CD4-positive, alpha-beta T cell treated with Interleukin-2 at 100 ng/mL for 4 hours (primary cell): ENCODE measurements at regions not wholly inside any gene's neighbourhood (a gene's known extent, or its start where the extent isn't known, plus 50 kb on each side); places are given as distances from the start of the nearest gene placed in this dataset.

Experiments used
- DNase-seq: peaks from one replicate; pipeline ENCODE4 v3.0.0-alpha.2; 2020; ENCODE audit warnings: low spot score

- no peak for DNase-seq
Observed at GRCh38 chr12:93944911-93945310, 203.5 kb upstream of the PLXNC1 start.

- DNase-seq: no peak
Observed at GRCh38 chr12:93946542-93947150, 201.7 kb upstream of the PLXNC1 start.

GRCh38 chr12:93947486-93947885 is 200.9 kb upstream of the PLXNC1 start:
- DNase-seq: no peak

- DNase-seq: no peak
Observed at GRCh38 chr12:93950311-93950710, 198.1 kb upstream of the PLXNC1 start.

GRCh38 chr12:93954166-93955112 is 193.9 kb upstream of the PLXNC1 start:
- DNase-seq: no peak

- DNase-seq: no peak
Observed at GRCh38 chr12:93956551-93956950, 191.8 kb upstream of the PLXNC1 start.

- no peak for DNase-seq
Observed at GRCh38 chr12:93957168-93957567, 191.2 kb upstream of the PLXNC1 start.

- DNase-seq: no peak
Observed at GRCh38 chr12:93957870-93958269, 190.5 kb upstream of the PLXNC1 start.

- no peak for DNase-seq
Observed at GRCh38 chr12:93959657-93960056, 188.7 kb upstream of the PLXNC1 start.

- DNase-seq: no peak
Observed at GRCh38 chr12:93960521-93960920, 187.9 kb upstream of the PLXNC1 start.

GRCh38 chr12:93962336-93962735 is 186.0 kb upstream of the PLXNC1 start:
- no peak for DNase-seq

- DNase-seq: no peak
Observed at GRCh38 chr12:93964936-93965335, 183.4 kb upstream of the PLXNC1 start.

- DNase-seq: no peak
Observed at GRCh38 chr12:93966516-93967133, 181.8 kb upstream of the PLXNC1 start.

- DNase-seq: no peak
Observed at GRCh38 chr12:93967454-93967853, 180.9 kb upstream of the PLXNC1 start.

- DNase-seq: no peak
Observed at GRCh38 chr12:93968536-93969285, 179.7 kb upstream of the PLXNC1 start.

GRCh38 chr12:93970900-93971688 is 177.3 kb upstream of the PLXNC1 start:
- DNase-seq: no peak

GRCh38 chr12:93972411-93973208 is 175.8 kb upstream of the PLXNC1 start:
- DNase-seq: no peak

GRCh38 chr12:93974252-93974651 is 174.1 kb upstream of the PLXNC1 start:
- no peak for DNase-seq

GRCh38 chr12:93976024-93976423 is 172.4 kb upstream of the PLXNC1 start:
- no peak for DNase-seq

- DNase-seq: no peak
Observed at GRCh38 chr12:93977081-93977480, 171.3 kb upstream of the PLXNC1 start.

- DNase-seq: no peak
Observed at GRCh38 chr12:93978553-93978952, 169.8 kb upstream of the PLXNC1 start.
